Fibroblast of lung (primary cell): ENCODE measurements at regions not wholly inside any gene's neighbourhood (a gene's known extent, or its start where the extent isn't known, plus 50 kb on each side); places are given as distances from the start of the nearest gene placed in this dataset.

Source experiments
- DNase-seq, 2 donors: peaks; one replicate each; pipeline versions ENCODE4 v3.0.0 to v3.0.0-alpha.2; 2010; ENCODE audit warnings: low read depth in 2 of 2
- H2AFZ ChIP-seq: 2 replicates; pipeline ENCODE4 v1.5.1; 2012; ENCODE audit warnings: low read length, control low read depth, inconsistent platforms
- H3K27ac ChIP-seq: 2 replicates; pipeline ENCODE4 v1.5.1; 2011; ENCODE audit warnings: low read length, control low read depth; ENCODE audit not compliant: insufficient read depth
- H3K27me3 ChIP-seq: 2 replicates; pipeline ENCODE4 v1.5.1; 2011; ENCODE audit warnings: mild to moderate bottlenecking, low read length; ENCODE audit not compliant: control insufficient read depth, insufficient read depth
- H3K36me3 ChIP-seq: 2 replicates; pipeline ENCODE4 v1.5.1; 2011; ENCODE audit warnings: low read length; ENCODE audit not compliant: control insufficient read depth, insufficient read depth
- H3K4me1 ChIP-seq: 2 replicates; pipeline ENCODE4 v1.5.1; 2011; ENCODE audit warnings: low read length; ENCODE audit not compliant: control insufficient read depth, insufficient read depth; ENCODE audit errors: extremely low read depth
- H3K4me2 ChIP-seq: 2 replicates; pipeline ENCODE4 v1.5.1; 2011; ENCODE audit warnings: low read length, control low read depth; ENCODE audit not compliant: insufficient read depth; ENCODE audit errors: extremely low read depth
- H3K4me3 ChIP-seq, 4 experiments: fragments of 200-600 bp in 1 of 4; sonication (generic) in 1 of 4; replicated peaks in 1 of 4; 2 replicates each; pipeline ENCODE4 v1.5.1; 2011 to 2016; ENCODE audit warnings: low read length in 4 of 4, low read depth in 3 of 4, mild to moderate bottlenecking in 3 of 4, control low read depth in 2 of 4, inconsistent platforms in 1 of 4, mixed read lengths in 1 of 4; ENCODE audit not compliant: insufficient read depth in 1 of 4; ENCODE audit errors: control extremely low read depth in 1 of 4
- H3K79me2 ChIP-seq: 2 replicates; pipeline ENCODE4 v1.5.1; 2012; ENCODE audit warnings: mild to moderate bottlenecking, low read length, inconsistent platforms; ENCODE audit not compliant: control insufficient read depth, insufficient read depth
- H3K9ac ChIP-seq: 2 replicates; pipeline ENCODE4 v1.5.1; 2011; ENCODE audit warnings: mild to moderate bottlenecking, low read length, control low read depth; ENCODE audit not compliant: insufficient read depth
- H3K9me3 ChIP-seq: 2 replicates; pipeline ENCODE4 v1.5.1; 2012; ENCODE audit warnings: low read depth, low read length; ENCODE audit not compliant: control insufficient read depth, insufficient read depth
- H4K20me1 ChIP-seq: 2 replicates; pipeline ENCODE4 v1.5.1; 2011; ENCODE audit warnings: low read length; ENCODE audit not compliant: control insufficient read depth, insufficient read depth; ENCODE audit errors: extremely low read depth
- EZH2 ChIP-seq: IDR thresholded peaks from 2 replicates; pipeline ENCODE4 v1.5.1; 2012; ENCODE audit warnings: low read length, control low read depth, mild to moderate bottlenecking; ENCODE audit errors: missing control alignments
- TF ChIP-seq, protein P1 (sequence below), 2 donors: IDR thresholded peaks in 1 of 2; conservative IDR thresholded peaks in 1 of 2; 1 replicate in 1 of 2; 2 replicates in 1 of 2; pipeline ENCODE4 v1.5.1; 2011 to 2012; ENCODE audit warnings: low read length in 2 of 2, control low read depth in 1 of 2, inconsistent platforms in 1 of 2, low read depth in 1 of 2, mild to moderate bottlenecking in 1 of 2

DNA sequence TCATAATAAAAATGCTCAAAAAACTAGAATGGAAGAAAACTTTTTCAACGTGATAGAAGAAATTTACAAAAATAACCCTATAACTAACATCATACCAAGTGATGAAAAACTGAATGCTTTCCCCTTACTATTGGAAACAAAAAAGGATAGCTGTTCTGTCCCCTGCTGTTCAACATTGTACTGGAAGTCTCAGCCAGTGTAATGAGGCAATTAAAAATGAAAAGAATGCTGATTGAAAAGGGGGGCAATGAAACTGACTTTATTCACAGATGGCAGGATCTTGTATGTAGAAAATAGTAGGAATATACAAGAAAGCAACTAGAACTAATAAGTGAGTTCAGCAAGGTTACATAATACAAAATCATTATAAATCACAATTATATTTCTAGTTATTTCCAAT, 337.9 kb upstream of the KITLG start:
- Histone ChIP-seq H3K79me2 (no peaks in the 10 kb centered on the region), H3K9ac (no peak overlapping the region), H3K9me3 (no peaks in the 10 kb centered on the region), H3K4me3 (no peak overlapping the region), H3K27me3 (no peaks in the 10 kb centered on the region), H4K20me1 (no peaks in the 10 kb centered on the region), H3K36me3 (no peaks in the 10 kb centered on the region), H3K4me2 (no peak overlapping the region), H3K4me1 (peaks cover under 1% of the 10 kb centered on the region), H2AFZ (no peak overlapping the region), H3K27ac (no peak overlapping the region)
- no peak for DNase-seq
- TF ChIP-seq, protein P1, sequence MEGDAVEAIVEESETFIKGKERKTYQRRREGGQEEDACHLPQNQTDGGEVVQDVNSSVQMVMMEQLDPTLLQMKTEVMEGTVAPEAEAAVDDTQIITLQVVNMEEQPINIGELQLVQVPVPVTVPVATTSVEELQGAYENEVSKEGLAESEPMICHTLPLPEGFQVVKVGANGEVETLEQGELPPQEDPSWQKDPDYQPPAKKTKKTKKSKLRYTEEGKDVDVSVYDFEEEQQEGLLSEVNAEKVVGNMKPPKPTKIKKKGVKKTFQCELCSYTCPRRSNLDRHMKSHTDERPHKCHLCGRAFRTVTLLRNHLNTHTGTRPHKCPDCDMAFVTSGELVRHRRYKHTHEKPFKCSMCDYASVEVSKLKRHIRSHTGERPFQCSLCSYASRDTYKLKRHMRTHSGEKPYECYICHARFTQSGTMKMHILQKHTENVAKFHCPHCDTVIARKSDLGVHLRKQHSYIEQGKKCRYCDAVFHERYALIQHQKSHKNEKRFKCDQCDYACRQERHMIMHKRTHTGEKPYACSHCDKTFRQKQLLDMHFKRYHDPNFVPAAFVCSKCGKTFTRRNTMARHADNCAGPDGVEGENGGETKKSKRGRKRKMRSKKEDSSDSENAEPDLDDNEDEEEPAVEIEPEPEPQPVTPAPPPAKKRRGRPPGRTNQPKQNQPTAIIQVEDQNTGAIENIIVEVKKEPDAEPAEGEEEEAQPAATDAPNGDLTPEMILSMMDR (conservative IDR thresholded peaks at IDR 0.05 in 1 of 2, IDR thresholded peaks at IDR 0.05 in 1 of 2; ENCODE audit: low read depth in 1 of 2, low read length in 2 of 2), result no peak
- TF ChIP-seq EZH2, result no peak

DNA sequence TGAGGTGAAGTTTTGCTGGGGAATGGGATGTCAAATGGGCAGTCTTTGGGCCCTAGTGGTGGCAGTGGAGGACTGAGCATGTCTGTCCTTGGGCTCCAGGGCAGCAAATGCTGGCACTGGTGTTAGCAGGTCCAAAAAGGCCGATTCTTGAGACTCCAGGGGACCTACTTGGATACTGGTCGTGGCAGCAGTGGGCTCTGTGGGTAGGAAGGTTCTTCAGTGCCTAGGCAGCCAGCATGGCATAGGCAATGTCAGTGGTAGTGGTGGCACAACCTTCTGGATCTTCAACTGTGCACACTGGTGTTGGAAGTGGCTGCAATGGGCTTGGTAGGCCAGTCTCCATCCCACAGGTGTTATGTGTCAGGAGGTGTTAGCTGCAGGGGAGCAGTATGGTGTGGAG, 334.7 kb upstream of the KITLG start:
- H3K36me3 ChIP-seq, result no peaks in the 10 kb centered on the region
- H4K20me1 ChIP-seq, result no peaks in the 10 kb centered on the region
- DNase-seq, result no peak
- no peaks in the 10 kb centered on the region for H3K27me3 ChIP-seq
- H3K9me3 ChIP-seq, result no peaks in the 10 kb centered on the region
- no peaks in the 10 kb centered on the region for H3K4me1 ChIP-seq
- no peak overlapping the region for H3K9ac ChIP-seq
- H3K4me3 ChIP-seq, result no peak overlapping the region
- H3K27ac ChIP-seq, result no peak overlapping the region
- no peak overlapping the region for H2AFZ ChIP-seq
- H3K79me2 ChIP-seq, result no peaks in the 10 kb centered on the region
- no peak for TF ChIP-seq EZH2
- TF ChIP-seq, protein P1 (conservative IDR thresholded peaks at IDR 0.05 in 1 of 2, IDR thresholded peaks at IDR 0.05 in 1 of 2; ENCODE audit: low read depth in 1 of 2, low read length in 2 of 2), result no peak
- H3K4me2 ChIP-seq, result no peak overlapping the region

DNA sequence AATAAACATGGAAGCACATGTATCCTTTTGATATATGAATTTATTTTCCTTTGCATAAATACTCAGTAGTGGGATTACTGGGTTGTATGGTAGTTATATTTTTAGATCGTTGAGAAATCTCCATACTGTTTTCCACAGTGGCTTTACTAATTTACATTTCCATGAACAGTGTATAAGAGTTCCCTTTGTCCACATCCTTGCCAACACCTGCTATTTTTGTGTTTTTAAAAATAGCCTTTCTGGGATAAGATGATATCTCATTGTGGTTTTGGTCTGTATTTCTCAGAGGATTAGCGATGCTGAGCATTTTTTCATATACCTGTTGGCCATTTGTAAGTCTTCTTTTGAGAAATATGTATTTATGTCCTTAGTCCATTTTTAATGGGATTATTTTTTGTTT, 329.2 kb upstream of the KITLG start:
- H3K9ac ChIP-seq, result no peak overlapping the region
- no peaks in the 10 kb centered on the region for H3K79me2 ChIP-seq
- H4K20me1 ChIP-seq, result no peaks in the 10 kb centered on the region
- H3K27me3 ChIP-seq, result no peaks in the 10 kb centered on the region
- no peaks in the 10 kb centered on the region for H3K9me3 ChIP-seq
- H3K4me1 ChIP-seq, result no peaks in the 10 kb centered on the region
- H3K4me2 ChIP-seq, result no peak overlapping the region
- no peak for TF ChIP-seq EZH2
- TF ChIP-seq, protein P1 (conservative IDR thresholded peaks at IDR 0.05 in 1 of 2, IDR thresholded peaks at IDR 0.05 in 1 of 2; ENCODE audit: low read depth in 1 of 2, low read length in 2 of 2), result no peak
- no peak overlapping the region for H2AFZ ChIP-seq
- no peak overlapping the region for H3K27ac ChIP-seq
- no peak for DNase-seq
- no peak overlapping the region for H3K4me3 ChIP-seq
- no peaks in the 10 kb centered on the region for H3K36me3 ChIP-seq
